Omental fat pad (tissue), 3 donors: ENCODE measurements at regions not wholly inside any gene's neighbourhood (a gene's known extent, or its start where the extent isn't known, plus 50 kb on each side); places are given as distances from the start of the nearest gene placed in this dataset.

Source experiments
- ATAC-seq: fragments of 150-250 bp; one replicate; pipeline ENCODE4 v1.9.1; 2016; ENCODE audit warnings: mild to moderate bottlenecking, moderate library complexity; ENCODE audit not compliant: low FRiP score
- DNase-seq: peaks from one replicate; pipeline ENCODE4 v3.0.0-alpha.2; 2019; ENCODE audit warnings: low spot score
- CTCF ChIP-seq, 3 donors: fragments of 450-650 bp; IDR thresholded peaks; one replicate each; pipeline ENCODE4 v1.5.1; 2016 to 2017; ENCODE audit warnings: antibody characterized with exemption in 3 of 3, mild to moderate bottlenecking in 3 of 3, moderate library complexity in 2 of 3

DNA sequence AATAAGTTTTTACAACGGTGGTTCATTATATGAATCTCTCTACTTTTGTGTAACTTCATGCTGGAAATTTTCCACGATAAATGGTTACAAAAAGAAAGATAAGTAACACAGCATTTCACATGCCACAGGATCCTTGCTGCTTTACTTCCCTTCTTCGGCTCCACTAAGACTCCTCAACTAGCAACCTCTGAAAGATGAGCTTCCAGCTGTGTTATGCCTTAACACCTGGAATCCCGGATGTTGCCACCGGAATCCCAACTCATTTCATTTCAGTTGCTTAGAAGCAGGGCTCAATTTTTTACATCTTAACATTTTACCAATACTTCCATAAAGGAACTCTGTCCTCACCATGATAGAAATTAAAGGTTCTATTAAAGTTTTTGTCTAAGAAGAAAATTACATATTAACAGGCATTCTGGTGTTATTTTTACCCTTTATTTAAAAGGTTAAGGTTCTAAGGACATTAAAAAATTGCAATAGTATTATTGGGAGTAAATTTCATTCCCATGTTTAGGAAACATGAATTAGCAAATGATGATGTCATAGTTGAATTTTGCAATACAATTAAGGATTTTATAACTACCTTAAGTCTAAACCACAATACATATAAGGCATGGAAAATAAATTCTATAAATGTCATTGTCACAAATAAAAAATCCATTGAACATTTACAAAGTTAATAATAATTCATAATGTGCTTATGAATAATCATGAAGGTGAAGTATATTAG lies 57.1 kb upstream of the IL6 start:
- no peak for TF ChIP-seq CTCF (IDR thresholded peaks at IDR 0.05)
- DNase-seq, result no peak
- no peak for ATAC-seq

DNA sequence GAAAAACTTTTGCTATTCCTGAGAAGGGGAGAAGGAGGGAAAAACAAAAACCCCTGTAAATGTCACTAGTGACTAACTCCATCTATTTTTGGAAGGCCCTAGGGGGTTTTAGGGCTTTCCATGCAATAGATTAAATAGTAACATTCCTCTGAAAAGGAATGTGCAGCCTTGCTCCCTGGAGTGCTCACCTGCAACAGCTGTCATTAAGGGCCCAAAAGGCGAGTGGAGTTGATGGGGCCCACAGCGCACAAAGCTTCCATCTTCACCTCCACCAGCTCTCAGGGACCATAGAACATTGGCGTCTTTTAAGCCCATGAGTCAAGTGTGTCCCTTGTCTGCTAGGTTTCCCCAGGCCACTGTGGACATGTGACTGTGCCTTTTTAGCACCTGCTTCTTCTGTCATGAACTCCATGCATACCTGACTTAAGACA lies 58.0 kb upstream of the IL6 start:
- no peak for DNase-seq
- TF ChIP-seq CTCF (IDR thresholded peaks at IDR 0.05), result no peak
- ATAC-seq, result no peak

GRCh38 chr7:22667562-22668239 lies 59.3 kb upstream of the IL6 start:
- TF ChIP-seq CTCF (IDR thresholded peaks at IDR 0.05), result no peak
- DNase-seq (no peak), ATAC-seq (no peak)

GRCh38 chr7:22667187-22667561 lies 59.8 kb upstream of the IL6 start:
- DNase-seq, result no peak
- TF ChIP-seq CTCF (IDR thresholded peaks at IDR 0.05), result no peak
- no peak for ATAC-seq

DNA sequence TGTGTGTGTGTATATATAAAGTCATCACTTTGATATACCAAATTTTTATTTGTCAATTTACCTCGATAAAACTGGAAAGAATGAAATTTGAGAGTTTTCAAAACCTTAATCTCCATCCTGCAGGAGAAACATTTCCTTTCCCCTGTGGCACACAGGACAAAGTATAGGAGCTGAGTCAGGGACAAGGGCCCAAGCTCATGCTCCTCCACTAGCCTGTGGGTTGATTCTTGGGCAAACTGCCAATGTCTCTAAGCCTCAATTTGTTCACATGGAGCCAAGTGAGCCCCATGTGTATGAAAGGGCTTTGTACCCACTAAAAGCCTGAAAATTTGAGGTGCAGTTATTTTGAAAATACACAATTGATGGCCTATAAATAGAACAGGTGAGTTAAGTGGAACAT lies 60.3 kb upstream of the IL6 start:
- TF ChIP-seq CTCF (IDR thresholded peaks at IDR 0.05), result no peak
- DNase-seq, result no peak
- ATAC-seq, result no peak

- TF ChIP-seq CTCF (IDR thresholded peaks at IDR 0.05), result no peak
- no peak for DNase-seq
- no peak for ATAC-seq
Measured at GRCh38 chr7:22665923-22666322, 61.1 kb upstream of the IL6 start.
